AG20443 (cell line): ENCODE measurements at regions not wholly inside any gene's neighbourhood (a gene's known extent, or its start where the extent isn't known, plus 50 kb on each side); places are given as distances from the start of the nearest gene placed in this dataset.

Source experiments
- DNase-seq: peaks from one replicate; pipeline ENCODE4 v3.0.0; 2012; ENCODE audit warnings: low spot score, mixed read lengths

GRCh38 chr14:62280366-62280765 is 518.1 kb downstream of the SNAPC1 start:
- DNase-seq: no peak

GRCh38 chr14:62283837-62284236 is 521.6 kb downstream of the SNAPC1 start:
- DNase-seq: no peak

DNA sequence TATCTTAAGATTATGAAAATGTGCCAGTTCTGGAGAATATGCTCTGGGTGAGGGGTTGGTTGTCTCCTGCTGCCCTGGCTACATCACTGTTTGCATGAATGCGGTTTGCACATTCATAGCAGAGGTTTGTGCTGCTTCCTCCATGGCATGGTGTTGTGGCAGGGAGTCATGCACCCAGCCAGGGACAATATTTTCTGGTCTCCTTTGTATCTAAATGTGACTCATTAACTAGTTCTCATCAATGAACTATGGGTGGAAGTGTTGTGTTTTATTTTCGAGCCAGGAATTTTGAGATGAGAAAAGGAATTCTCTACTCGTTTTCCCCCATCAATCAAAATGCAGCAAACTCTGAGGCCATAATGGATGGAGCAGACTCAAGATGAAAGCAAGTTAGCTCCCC is 527.3 kb downstream of the SNAPC1 start:
- no peak for DNase-seq

DNA sequence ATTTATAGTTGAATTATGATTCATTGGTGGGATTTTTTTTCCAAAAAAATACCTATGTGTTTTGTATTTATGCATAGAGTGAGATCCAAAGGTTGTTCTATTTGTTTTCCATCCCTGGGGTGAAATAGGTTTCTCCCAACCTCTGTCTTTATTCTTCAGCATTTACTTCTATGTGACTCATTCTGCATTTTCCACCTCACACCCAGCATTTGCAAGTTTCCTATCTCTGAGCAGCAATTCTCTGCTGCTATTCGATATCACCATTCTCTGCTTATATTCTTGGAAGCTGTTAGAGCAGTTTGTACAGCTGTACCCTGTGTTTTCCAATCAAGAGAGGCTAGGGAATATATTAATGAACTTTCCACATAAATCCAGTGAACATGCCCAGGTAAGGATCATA is 538.9 kb downstream of the SNAPC1 start:
- no peak for DNase-seq

GRCh38 chr14:62301911-62302310 is 539.7 kb downstream of the SNAPC1 start:
- no peak for DNase-seq

- DNase-seq: no peak
These were observed 541.2 kb downstream of the SNAPC1 start for GRCh38 chr14:62303437-62303836.

- DNase-seq: no peak
These were observed 542.0 kb downstream of the SNAPC1 start for GRCh38 chr14:62304257-62304656.

GRCh38 chr14:62307844-62308243 is 545.6 kb downstream of the SNAPC1 start:
- no peak for DNase-seq

DNA sequence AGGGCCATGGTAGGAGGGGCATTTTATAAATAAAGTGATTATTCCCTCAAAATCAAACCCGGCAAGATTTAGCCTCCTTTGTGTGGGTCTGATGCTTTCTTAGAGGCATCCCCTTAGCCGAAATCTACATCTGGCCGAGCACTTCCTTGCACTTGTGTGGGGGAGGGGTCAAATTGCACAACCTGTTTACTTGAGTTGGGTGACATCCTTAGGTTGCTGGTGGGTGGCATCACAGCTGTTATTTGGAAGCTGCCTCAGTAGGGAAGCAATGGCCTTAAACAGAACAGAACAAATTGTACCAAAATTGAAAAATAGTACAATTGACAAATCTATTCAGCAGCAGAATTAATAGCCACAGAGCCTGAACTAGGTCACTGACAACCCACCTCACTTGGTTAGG is 546.1 kb downstream of the SNAPC1 start:
- no peak for DNase-seq

DNA sequence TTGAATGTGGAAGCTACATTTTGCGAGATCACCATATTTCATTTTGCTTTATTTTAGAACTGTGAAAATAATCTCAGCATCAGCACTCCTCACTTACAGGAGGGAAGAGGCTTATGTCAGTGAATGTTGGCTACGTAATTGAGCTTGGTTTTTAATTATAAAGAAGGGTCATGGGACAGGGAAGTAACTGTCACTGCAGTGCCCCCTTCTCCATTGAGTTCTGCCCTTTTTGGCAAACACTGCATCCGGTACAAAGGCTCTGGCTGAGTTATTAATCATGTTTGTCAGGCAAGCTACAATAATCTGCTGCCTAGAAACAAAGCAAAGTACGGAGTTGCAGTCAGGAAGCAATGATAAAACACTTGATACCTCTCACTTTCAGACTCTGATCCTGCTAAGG is 546.7 kb downstream of the SNAPC1 start:
- DNase-seq: no peak

DNA sequence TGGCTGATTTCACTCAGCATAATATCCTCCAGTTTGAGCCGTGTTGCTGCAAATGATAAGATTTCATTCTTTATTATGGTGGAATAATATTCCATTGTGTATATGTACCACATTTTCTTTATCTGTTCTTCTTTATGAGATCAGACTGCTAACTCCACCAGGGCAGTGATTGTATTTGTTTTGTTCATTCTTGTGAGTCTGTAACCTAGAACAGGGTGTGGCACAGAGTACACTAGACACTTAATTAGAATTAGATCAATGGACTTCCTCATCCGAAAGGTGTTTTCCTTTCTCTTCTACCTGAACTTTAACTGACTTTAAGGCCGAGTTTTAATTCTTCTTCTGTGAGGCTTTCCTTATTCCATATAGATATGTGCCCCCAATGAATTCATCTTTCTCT is 551.0 kb downstream of the SNAPC1 start:
- no peak for DNase-seq

DNA sequence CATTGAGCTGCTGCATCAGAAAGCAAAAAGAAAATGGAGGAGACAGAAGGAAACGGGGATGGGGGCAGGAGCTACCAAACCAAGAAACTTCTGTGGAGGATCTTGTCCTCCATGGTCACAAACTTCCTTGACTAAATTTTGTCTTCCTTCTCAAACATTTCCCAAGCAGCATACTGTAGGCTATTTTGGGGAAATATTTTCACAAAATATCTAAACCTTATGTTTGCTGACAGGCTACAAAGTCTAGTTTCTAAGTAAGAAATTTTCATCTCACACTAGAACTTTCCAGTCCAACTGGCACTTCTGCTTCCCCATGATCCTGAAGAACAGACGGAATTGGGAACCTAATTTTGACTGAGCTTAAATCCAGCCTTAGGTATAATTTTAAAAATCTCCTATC is 552.0 kb downstream of the SNAPC1 start:
- DNase-seq: no peak

- DNase-seq: no peak
These were observed 552.7 kb downstream of the SNAPC1 start for GRCh38 chr14:62314871-62315270.

DNA sequence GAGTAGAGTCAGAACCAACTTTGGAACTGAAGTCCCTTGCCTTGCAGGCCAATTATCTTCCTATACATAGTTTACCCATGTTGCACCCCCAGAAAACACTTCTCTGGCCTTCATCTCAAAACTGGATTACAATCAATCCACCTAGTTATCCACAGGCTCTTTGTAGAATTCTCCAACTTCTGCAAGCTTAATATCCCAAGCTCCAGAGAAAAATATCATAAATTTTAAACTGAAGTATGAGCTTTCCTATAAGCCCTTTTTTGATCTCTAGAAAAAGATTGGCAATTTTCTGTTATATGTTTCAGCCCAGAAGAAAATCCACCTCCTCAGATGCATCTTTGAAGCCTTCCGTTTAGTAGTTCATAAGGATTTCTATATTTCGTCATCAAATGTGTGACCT is 553.4 kb downstream of the SNAPC1 start:
- DNase-seq: no peak

DNA sequence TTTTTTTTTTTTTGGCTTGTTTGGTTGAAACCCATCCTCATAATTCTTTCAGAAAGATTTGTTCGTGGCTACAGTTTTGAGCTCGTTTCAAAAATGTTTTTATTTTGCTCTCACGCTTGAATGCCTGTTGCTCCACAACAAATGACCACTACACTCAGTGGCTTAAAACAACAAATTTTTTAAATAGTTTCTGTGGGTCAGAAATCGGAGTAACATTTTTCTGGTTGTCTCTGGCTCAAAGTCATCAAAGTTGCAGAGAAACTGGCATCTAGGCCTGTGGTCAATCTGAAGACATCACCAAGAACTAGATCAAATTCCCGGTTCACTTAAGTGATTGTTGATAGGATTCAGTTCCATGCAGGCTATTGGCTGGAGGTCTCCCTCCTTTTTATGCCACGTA is 560.0 kb downstream of the SNAPC1 start:
- DNase-seq: no peak

DNA sequence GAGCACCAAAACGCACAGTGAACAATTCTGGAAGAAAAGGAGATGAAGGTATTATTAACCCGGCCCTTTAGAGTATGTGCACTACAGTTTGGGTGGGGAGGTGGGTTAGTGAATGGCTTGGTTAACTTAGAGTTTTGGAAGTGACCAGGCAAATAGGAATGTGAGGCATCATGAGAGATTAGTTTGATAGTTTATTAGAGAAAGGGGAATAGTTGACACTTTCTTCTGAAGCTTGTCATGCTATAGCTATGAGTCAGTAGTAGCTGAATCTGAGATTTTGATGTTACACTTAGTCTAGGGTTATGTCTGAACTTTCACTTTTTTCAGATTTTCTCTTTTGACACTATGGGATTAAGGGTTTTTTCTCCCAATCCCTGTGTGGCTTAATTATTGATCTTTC is 567.2 kb downstream of the SNAPC1 start:
- DNase-seq: no peak

DNA sequence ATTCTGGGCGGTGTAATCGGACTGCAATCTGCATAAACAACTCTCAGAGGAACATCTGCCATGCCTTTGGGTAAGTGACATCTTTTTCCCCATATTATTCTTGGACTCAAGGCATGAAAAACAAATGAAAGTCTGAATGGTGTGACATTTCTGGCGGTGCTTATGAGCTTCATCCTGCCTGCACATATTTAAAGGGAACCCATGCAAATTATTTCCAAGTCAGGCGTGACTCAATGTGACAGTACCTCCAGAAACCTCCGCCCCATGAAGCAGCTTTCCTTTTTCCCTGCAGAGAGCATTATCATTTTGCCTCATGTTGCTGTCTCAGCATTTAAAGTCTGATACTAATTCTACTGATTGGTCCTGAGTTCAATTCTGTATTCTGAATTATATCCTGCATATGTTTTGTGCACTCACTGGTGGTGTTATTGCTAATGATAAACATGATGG is 585.4 kb downstream of the SNAPC1 start:
- DNase-seq: no peak

DNA sequence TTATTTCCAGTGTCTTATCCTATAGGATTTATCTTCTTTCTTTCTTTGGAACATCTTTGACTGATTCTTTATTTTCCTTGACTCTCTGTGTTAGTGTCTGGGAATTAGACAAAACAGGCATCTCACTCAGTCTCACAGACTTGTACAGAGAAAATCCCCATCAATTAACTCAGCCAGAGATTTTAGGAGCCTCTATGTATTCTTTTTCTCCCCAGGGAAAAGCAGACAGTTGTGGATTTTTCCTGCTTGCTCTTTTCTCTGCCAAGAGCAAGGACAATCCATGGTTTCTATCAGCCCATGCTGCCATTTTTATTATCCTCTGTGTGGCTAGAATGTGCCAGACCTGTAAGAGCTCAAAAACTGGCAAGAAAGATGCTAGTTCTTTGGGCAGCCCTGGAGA is 595.1 kb downstream of the SNAPC1 start:
- no peak for DNase-seq

DNA sequence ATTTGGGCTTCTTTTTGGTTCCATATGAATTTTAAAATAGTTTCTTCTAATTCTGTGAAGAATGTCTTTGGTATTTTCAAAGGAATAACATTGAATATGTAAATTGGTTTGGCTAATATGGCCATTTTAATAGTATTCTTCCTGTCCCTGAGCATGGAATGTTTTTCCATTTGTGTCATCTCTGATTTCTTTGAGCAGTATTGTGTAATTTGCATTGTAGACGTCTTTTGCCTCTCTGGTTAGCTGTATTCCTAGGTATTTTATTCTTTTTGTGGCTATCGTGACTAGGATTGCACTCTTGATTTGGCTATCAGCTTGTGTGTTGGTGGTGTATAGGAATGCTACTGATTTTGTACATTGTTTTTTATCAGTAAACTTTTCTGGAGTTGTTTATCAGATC is 601.9 kb downstream of the SNAPC1 start:
- no peak for DNase-seq

DNA sequence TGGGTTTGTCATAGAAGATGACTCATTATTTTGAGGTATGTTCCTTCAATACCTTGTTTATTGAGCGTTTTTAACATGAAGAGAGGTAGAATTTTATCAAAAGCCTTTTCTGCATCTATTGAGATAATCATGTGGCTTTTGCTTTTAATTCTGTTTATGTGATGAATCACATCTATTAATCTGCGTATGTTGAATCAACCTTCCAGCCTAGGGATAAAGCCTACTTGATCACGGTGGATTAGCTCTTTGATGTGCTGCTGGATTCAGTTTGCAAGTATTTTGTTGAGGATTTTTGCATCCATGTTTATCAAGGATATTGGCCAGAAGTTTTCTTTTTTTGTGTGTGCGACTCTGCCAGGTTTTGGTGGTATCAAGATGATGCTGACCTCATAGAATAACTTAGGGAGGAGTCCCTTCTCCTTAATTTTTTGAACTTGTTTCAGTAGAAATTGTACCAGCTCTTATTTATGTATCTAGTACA is 602.6 kb downstream of the SNAPC1 start:
- DNase-seq: no peak

GRCh38 chr14:62369919-62370560 is 607.8 kb downstream of the SNAPC1 start:
- DNase-seq: no peak

DNA sequence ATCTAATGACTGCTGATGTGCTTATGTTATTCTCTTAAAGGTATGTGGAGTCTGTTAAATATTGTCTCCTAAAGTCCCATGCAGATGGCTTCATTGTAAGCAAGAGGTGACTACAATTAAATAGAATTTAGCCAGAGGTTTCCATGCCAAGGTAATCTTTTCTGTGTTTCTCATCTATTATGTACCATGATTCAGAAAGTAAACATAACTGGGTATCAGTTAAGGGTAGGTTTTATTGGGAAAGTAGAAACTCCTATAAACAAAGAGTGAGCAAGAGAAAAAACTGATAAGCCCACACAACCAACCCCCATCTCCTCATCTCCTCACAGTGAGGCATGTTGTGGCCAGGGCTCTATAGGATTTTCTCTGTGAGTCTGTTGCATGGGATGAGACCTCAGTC is 611.7 kb downstream of the SNAPC1 start:
- no peak for DNase-seq

- DNase-seq: no peak
These were observed 615.8 kb downstream of the SNAPC1 start for GRCh38 chr14:62378057-62378456.

- no peak for DNase-seq
These were observed 619.3 kb downstream of the SNAPC1 start for GRCh38 chr14:62381311-62382070.
